Glomerular endothelial cell (primary cell): ENCODE measurements at regions not wholly inside any gene's neighbourhood (a gene's known extent, or its start where the extent isn't known, plus 50 kb on each side); places are given as distances from the start of the nearest gene placed in this dataset.

ENCODE experiments used
- DNase-seq: peaks from one replicate; pipeline ENCODE4 v3.0.0-alpha.2; 2011; ENCODE audit warnings: low read depth, low spot score; ENCODE audit errors: extremely low read depth

- no peak for DNase-seq
These were observed 457.6 kb upstream of the ZFHX3 start for GRCh38 chr16:73505577-73505976.

DNA sequence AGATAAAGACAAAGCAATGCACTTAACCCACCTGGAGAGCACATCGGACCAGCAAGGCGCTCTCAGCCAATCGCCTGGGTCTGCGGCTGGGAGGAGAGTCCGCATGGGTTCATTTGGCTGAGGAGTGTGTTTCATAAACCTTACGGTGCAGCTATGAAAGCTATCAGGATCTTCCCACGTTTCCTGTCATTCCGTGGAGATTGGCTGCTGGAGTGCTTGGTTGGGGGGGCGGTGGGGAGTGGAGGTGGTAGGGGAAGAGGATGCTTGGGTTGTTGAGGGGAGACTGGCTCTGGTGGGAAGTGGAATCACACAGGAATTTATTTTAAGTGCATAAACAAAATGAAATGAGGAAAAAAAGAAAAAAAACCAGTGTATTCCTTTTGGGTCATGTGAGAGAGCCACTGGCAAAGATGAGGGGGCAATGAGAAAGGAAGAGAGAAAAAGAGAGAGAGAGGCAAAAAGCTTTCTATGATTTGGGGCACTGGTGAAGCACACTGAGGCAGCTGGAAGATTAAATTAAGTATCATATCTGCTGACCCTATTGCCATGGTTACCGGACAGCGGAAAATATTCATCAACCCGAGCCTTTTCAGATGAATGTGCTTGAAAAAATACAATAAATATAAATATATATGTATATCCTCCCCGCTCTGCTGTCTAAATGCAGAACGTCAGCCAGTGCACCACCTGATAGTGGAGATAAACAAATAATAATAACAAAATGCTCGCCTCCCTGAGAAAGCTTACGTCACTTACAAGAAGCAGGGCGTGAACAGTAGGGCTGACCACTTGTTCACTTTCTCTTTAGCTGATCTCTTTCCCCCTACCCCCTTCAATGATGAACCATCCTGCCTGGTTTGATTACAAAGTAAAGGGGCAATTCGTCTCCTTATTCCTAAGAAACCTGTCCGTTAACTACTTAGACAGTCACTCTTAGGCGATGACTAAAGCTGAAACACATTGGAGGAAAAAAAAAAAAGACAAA, 457.0 kb upstream of the ZFHX3 start:
- no peak for DNase-seq

DNA sequence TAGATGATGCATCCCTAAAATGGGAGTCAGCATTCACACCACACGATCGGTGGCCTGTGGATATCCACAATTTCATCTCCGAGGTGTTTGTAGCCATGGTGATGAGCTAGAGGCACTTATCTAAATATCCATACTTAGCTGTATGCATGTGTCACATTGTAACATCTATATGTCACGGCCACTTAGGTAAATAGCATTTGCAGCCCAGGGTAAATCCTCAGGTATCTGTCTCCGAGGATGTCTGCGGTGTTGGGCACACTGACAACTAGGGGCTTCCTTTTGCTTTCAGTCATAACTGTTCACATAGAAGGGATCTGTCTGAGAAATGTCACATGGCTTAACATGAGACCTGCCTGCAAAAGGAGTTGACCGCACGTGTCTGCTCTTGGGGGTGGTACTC, 455.2 kb upstream of the ZFHX3 start:
- DNase-seq = no peak

GRCh38 chr16:73499276-73499675, 451.3 kb upstream of the ZFHX3 start:
- no peak for DNase-seq

DNA sequence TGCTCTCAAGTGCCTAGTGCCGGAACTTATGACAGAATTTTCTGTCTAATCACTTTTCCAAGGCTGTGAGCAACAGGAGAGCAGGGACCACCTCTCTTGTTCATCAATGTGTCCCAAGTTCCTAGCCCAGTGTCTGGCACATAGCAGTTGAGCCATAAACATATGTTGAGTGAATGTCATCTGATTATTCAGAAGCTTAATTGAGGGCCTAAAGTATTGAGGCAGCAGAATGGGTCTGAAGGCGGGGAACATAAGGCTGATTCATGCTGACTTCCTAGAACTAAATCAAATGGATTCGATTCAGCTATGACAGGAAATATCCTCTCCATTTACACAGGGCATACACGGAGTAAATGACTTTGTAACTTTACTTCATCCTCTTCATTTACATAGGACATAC, 438.0 kb upstream of the ZFHX3 start:
- DNase-seq = no peak

- DNase-seq = no peak
These were observed 436.2 kb upstream of the ZFHX3 start for GRCh38 chr16:73483934-73484711.

DNA sequence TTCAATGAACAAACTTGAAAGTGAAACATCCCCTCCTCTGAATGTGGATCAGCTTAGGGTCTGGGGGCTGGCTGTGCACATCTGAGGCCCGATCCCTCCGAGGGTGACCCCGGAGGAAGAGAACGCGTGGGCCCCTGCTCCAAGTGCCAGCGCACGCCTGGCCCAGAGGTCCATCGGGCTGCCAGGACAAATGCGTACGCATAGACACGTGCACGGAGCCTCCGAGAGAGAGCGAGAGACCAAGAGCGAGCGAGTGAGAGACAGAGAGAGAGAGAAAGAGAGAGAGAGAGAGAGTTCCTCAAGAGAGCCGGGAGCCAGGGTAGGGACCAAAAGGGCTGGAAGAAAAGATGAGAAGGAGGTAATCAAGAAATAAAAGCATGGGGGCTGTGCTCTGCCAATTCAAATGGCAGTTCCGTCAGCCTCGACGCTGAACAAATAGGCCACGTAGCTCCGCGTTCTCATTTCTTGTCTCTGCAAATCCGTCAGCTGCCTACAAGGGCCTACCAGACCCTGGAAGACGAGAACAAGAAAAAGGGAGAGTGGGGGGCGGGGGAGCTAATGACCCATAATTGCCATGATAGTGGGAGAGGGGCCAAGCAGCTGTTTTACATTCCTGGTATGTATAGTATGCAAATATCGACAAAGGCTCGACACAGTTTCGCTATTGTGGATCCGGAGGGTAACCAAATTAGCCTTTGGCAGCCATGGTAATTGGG, 435.3 kb upstream of the ZFHX3 start:
- DNase-seq = no peak

DNA sequence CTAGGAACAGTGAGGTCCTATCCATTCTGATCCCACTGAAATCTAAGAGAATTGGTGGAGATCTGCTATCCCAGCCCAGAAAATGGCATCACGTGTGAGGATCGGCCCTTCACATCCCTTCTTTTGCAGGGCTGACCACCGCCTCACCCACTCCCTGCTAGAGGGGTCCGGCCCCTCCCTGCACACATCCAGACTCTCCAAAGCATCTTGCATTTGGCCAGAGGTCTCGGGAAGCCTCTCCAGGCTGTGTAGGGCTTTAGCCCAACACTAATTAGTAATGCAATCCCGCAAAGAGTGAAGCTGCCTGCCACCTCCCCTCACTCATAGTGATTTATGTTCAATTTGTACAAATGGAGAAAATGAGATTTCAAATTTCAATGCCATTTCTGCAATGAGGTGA, 434.4 kb upstream of the ZFHX3 start:
- DNase-seq = no peak

DNA sequence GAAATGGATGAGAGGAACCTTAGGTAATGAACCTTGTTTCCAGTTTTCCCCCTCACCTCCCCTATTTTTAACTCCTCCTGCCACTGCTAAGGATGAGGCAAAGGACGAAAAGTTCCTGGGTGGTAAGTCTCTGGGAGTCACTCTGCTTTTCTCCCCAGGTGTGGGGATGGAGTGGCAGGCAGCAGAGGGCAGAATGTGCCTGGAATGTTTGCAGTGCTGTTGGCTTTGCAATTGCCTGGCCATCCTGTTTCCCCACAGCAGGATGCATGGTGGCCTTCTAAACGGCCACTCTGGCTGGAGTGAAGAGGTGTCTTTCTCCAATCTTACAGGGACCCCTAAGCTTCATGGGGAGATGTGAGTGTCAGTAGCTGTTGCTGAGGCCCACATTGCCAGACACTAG, 432.5 kb upstream of the ZFHX3 start:
- DNase-seq = no peak

GRCh38 chr16:73473713-73474112, 425.8 kb upstream of the ZFHX3 start:
- no peak for DNase-seq

GRCh38 chr16:73464834-73465233, 416.9 kb upstream of the ZFHX3 start:
- no peak for DNase-seq

GRCh38 chr16:73459586-73459985, 411.7 kb upstream of the ZFHX3 start:
- DNase-seq = no peak

DNA sequence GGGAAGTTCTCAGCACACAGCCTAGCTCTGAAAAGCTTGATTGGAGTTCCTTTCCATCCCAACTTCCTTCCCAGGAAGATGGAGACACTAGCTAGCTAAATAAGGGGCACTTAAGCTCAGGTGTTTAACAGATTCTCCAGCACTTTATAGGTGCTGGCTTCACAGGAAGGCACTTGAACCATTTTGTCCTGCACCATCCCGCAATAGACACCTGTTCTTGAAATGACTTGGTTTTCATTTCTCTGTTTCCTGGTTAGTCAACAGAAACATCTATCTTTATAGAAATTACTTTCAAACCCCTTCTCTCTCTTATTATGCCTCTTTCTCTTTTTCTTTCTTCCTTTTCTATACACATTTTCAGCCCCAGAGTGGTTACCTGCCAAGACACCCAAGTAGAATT, 409.9 kb upstream of the ZFHX3 start:
- no peak for DNase-seq

DNA sequence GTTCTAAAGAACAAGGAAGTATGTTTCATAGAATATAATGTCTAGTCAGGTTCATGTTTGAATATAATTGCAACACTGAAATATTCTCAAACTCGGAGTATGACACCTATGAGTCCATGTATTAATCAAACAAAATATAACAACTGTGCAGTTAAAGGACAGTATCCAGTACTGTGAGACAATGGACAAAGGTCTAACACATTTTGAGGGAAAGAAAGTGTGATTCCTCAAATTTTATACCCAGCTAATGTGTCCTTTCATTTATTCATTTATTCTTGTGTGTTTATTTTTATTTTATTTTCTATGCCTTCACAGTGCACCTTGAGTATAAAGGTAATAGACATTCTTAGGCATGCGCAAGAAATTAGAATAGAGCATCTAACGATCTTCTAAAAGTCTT, 401.0 kb upstream of the ZFHX3 start:
- no peak for DNase-seq

DNA sequence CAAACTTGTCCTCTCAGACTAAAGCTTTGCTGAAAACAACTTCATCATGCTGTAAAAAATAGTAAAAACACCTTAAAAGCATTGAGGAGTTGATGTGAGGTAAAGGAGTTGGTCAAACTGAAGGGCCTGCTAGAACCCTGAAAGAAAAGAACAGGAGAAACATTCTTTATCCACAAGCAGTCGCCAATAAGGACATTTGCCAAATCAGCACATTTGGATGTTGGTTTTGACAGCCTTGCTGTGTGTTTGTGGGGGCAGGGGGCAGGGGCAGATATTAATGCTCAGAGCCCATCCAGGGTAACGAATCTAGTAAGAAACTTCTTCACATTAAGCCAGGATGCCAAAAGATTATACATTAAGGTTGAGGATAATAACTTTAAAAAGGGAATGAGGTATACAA, 399.9 kb upstream of the ZFHX3 start:
- no peak for DNase-seq

DNA sequence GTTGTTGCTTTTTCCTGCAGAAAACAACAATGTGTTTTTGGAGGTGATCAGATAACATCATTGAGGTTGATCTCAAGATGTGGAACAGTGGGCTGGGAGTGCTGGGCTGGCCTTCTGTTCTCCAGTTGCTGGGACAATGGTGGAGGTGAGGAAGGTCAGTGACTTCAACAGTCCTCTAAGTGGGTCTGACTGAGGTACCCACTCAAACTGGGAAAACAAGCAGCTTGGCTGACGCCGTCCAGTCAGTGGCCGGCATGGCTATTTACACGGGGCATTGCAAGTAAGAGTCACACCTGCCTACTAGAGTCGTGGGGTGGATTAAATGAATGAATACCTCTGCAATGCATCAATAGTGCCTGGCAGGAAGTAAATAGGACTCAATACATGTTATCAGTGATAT, 386.7 kb upstream of the ZFHX3 start:
- no peak for DNase-seq

- no peak for DNase-seq
These were observed 385.9 kb upstream of the ZFHX3 start for GRCh38 chr16:73433731-73434307.

GRCh38 chr16:73432850-73433730, 385.2 kb upstream of the ZFHX3 start:
- no peak for DNase-seq

DNA sequence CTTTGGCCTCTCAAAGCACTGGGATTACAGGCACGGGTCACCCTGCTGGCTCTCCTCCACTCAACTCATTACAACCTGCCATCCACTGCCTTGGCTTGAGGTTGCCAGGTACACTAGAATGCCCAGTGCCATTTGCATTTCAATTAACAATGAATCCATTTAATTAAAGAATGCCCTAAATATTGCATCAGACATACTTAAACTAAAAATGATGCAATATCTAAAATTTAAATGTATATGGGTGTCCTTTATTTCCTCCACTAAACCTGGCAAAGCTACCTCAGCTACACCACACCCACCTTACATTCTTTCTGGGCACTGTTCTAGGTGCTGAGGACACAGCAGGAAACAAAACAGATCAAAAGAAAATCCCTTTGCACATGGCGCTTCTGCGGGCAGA, 382.2 kb upstream of the ZFHX3 start:
- no peak for DNase-seq

DNA sequence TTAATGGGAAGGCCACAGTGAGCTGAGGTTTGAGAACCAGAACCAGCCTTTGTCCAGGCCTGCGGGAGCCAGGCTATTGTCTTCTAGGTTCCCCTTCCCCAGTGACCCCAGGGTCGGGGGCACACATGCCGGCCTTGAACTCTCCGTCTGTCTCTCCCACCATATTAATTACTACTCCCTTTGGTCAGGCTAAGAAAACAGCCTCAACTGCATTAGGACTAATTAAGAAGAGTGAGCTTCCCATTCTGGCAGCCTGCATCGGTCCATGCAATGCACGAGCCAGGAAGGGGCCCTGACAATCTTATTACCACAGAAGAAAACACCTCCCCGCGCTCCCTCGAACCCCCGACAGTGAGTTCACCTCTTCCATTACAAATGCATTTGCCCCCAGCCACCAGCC, 380.2 kb upstream of the ZFHX3 start:
- DNase-seq = no peak
